ENCODE measurements at regions not wholly inside any gene's neighbourhood (a gene's known extent, or its start where the extent isn't known, plus 50 kb on each side); places are given as distances from the start of the nearest gene placed in this dataset.
"Not testable (repeated sequence)": the region's sequence is repeated elsewhere in the genome, so short reads cannot be mapped to it uniquely, and the experiment has no call there.

GRCh38 chr2:91659917-91660275, 2968.4 kb downstream of the RPIA start:
- TF ChIP-seq CTCF, EP300 (IDR thresholded peaks at IDR 0.05): not testable (repeated sequence)
